B cell (primary cell): ENCODE measurements at regions not wholly inside any gene's neighbourhood (a gene's known extent, or its start where the extent isn't known, plus 50 kb on each side); places are given as distances from the start of the nearest gene placed in this dataset.

ENCODE experiments used
- ATAC-seq: fragments of 200-7000 bp; cut with Tn5 transposase; one replicate; pipeline ENCODE4 v1.10.0; 2021; ENCODE audit warnings: low read depth, mild to moderate bottlenecking, moderate number of reproducible peaks, moderate library complexity
- CTCF ChIA-PET: fragments of 350-600 bp; sonication (Branson Sonifier 250); formaldehyde crosslinking; loops from one replicate; lab custom pipeline; 2021; ENCODE audit warnings: antibody characterized with exemption, inconsistent platforms; lab: Charles Lee
- POLR2A ChIA-PET: fragments of 350-600 bp; sonication (Branson Sonifier 250); formaldehyde crosslinking; loops from one replicate; lab custom pipeline; 2021; ENCODE audit warnings: antibody characterized with exemption; lab: Charles Lee
- DNase-seq: peaks from one replicate; pipeline ENCODE4 v3.0.0; 2013
- H2AFZ ChIP-seq: 2 replicates; pipeline ENCODE4 v1.6.1; 2012; ENCODE audit warnings: mild to moderate bottlenecking, low read depth, low read length; ENCODE audit not compliant: insufficient read depth, poor library complexity, severe bottlenecking
- H3K27ac ChIP-seq, 2 donors: 1 replicate in 1 of 2; 2 replicates in 1 of 2; pipeline ENCODE4 v1.5.1; 2012 to 2013; ENCODE audit warnings: low read length in 2 of 2, mild to moderate bottlenecking in 2 of 2, moderate library complexity in 1 of 2
- H3K27me3 ChIP-seq, 4 experiments: fragments of 200-600 bp in 1 of 4; sonication (generic) in 1 of 4; replicated peaks in 1 of 4; 1 replicate in 2 of 4; 2 replicates in 2 of 4; pipeline versions ENCODE4 v1.6.1 to v1.7.0; 2013 to 2016; ENCODE audit warnings: low read length in 3 of 4, mild to moderate bottlenecking in 2 of 4, mixed read lengths in 1 of 4, moderate library complexity in 1 of 4; ENCODE audit not compliant: insufficient read depth in 4 of 4, control insufficient read depth in 3 of 4; ENCODE audit errors: control extremely low read depth in 1 of 4
- H3K36me3 ChIP-seq, 2 experiments: replicated peaks in 1 of 2; 1 replicate in 1 of 2; 2 replicates in 1 of 2; pipeline versions ENCODE4 v1.6.1 to v1.7.1; 2013; ENCODE audit warnings: low read length in 1 of 2; ENCODE audit not compliant: insufficient read depth in 2 of 2, control insufficient read depth in 1 of 2; ENCODE audit errors: control extremely low read depth in 1 of 2, extremely low read depth in 1 of 2
- H3K4me1 ChIP-seq, 2 donors: fragments of 200-600 bp in 1 of 2; sonication (generic) in 1 of 2; 1 replicate in 1 of 2; 2 replicates in 1 of 2; pipeline versions ENCODE4 v1.5.1 to v1.6.1; 2013 to 2017; ENCODE audit warnings: low read length in 2 of 2; ENCODE audit not compliant: control insufficient read depth in 2 of 2, insufficient read depth in 2 of 2
- H3K4me2 ChIP-seq: replicated peaks from 2 replicates; pipeline ENCODE3; 2012; ENCODE audit warnings: mild to moderate bottlenecking, low read depth, low read length; ENCODE audit not compliant: poor library complexity, severe bottlenecking
- H3K4me3 ChIP-seq, 5 experiments: fragments of 200-600 bp in 1 of 5; sonication (generic) in 1 of 5; 1 replicate in 3 of 5; 2 replicates in 2 of 5; pipeline versions ENCODE4 v1.5.1 to v1.7.0; 2011 to 2016; ENCODE audit warnings: low read length in 4 of 5, mild to moderate bottlenecking in 4 of 5, low read depth in 2 of 5, control low read depth in 1 of 5, moderate library complexity in 1 of 5; ENCODE audit not compliant: insufficient read depth in 1 of 5; ENCODE audit errors: control extremely low read depth in 1 of 5, extremely low read depth in 1 of 5
- H3K79me2 ChIP-seq: fragments of 200-600 bp; sonication (generic); one replicate; pipeline ENCODE4 v1.6.0; 2016; ENCODE audit warnings: low read length; ENCODE audit not compliant: control insufficient read depth, insufficient read depth
- H3K9ac ChIP-seq: fragments of 200-600 bp; sonication (generic); 2 replicates; pipeline ENCODE4 v1.6.1; 2017; ENCODE audit warnings: mild to moderate bottlenecking, low read length, moderate library complexity
- H3K9me3 ChIP-seq, 3 donors: one replicate each; pipeline versions ENCODE4 v1.6.1 to v1.7.1; 2013; ENCODE audit warnings: low read length in 2 of 3; ENCODE audit not compliant: control insufficient read depth in 2 of 3, insufficient read depth in 1 of 3; ENCODE audit errors: control extremely low read depth in 1 of 3
- H4K20me1 ChIP-seq: 2 replicates; pipeline ENCODE4 v1.6.0; 2012; ENCODE audit warnings: mild to moderate bottlenecking, low read length; ENCODE audit not compliant: insufficient read depth, control insufficient read depth, poor library complexity, severe bottlenecking
- H3K27ac Mint-ChIP-seq: one replicate; pipeline ENCODE4 v1.8.0; 2021; ENCODE audit warnings: mixed read lengths
- H3K27me3 Mint-ChIP-seq: one replicate; pipeline ENCODE4 v1.8.0; 2021; ENCODE audit warnings: mixed read lengths
- H3K4me1 Mint-ChIP-seq: one replicate; pipeline ENCODE4 v1.8.0; 2021; ENCODE audit warnings: mixed read lengths
- H3K4me3 Mint-ChIP-seq: one replicate; pipeline ENCODE4 v1.8.0; 2021; ENCODE audit warnings: mixed read lengths
- H3K9me3 Mint-ChIP-seq: one replicate; pipeline ENCODE4 v1.8.0; 2022; ENCODE audit warnings: mixed read lengths; ENCODE audit not compliant: insufficient read depth
- CTCF ChIP-seq: fragments of 200-600 bp; IDR thresholded peaks from one replicate; pipeline ENCODE4 v1.8.0; 2022; ENCODE audit warnings: antibody characterized with exemption, mild to moderate bottlenecking
- EZH2 ChIP-seq: IDR thresholded peaks from 2 replicates; pipeline ENCODE4 v1.6.1; 2012; ENCODE audit warnings: borderline replicate concordance, low read depth, mild to moderate bottlenecking, moderate library complexity, low read length; ENCODE audit not compliant: insufficient read depth, poor library complexity, severe bottlenecking
- WGBS: methylation state at CpG from one replicate; pipeline ENCODE4 v1.1.5; 2013; ENCODE audit warnings: missing lambda C conversion rate; ENCODE audit not compliant: insufficient coverage; 5-methylcytosine and 5-hydroxymethylcytosine counted together
- intact Hi-C: fragments of 100-400 bp; cut with micrococcal nuclease; formaldehyde crosslinking; loops from one replicate; pipeline ENCODE4 v1.10.0; 2022

GRCh38 chr13:69579351-69579750 lies 528.3 kb upstream of the ATXN8OS start:
- ChIA-PET CTCF (no interaction called here), POLR2A (no interaction called here)
- Mint-ChIP-seq H3K27me3 (no peaks in the 10 kb centered on the region), H3K4me1 (no peaks in the 10 kb centered on the region), H3K27ac (no peak overlapping the region), H3K9me3 (no peaks in the 10 kb centered on the region), H3K4me3 (no peak overlapping the region)
- no peaks in the 10 kb centered on the region for H3K4me1 ChIP-seq
- H3K27ac ChIP-seq = no peak overlapping the region
- no peaks in the 10 kb centered on the region for H3K27me3 ChIP-seq
- H3K4me3 ChIP-seq = no peak overlapping the region
- no peaks in the 10 kb centered on the region for H3K36me3 ChIP-seq
- H3K9ac ChIP-seq = no peak overlapping the region
- DNase-seq (no peak), ATAC-seq (no peak)
- no peak overlapping the region for H2AFZ ChIP-seq
- no peaks in the 10 kb centered on the region for H4K20me1 ChIP-seq
- intact Hi-C loops = no loop called here
- H3K9me3 ChIP-seq = no peaks in the 10 kb centered on the region
- no peak overlapping the region for H3K4me2 ChIP-seq
- no peaks in the 10 kb centered on the region for H3K79me2 ChIP-seq
- TF ChIP-seq CTCF (no peak), EZH2 (no peak)

- H3K27ac ChIP-seq = no peak overlapping the region
- no peak overlapping the region for H3K27ac Mint-ChIP-seq
- no peak overlapping the region for H3K4me3 ChIP-seq
- H3K9me3 ChIP-seq = no peaks in the 10 kb centered on the region
- no CpG with 5 or more reads among the region's 1 CpG for WGBS
- ATAC-seq (no peak), DNase-seq (no peak)
- H3K79me2 ChIP-seq = no peaks in the 10 kb centered on the region
- ChIA-PET CTCF (no interaction called here), POLR2A (no interaction called here)
- no peak overlapping the region for H3K9ac ChIP-seq
- no peak overlapping the region for H2AFZ ChIP-seq
- no peaks in the 10 kb centered on the region for H3K27me3 ChIP-seq
- no peaks in the 10 kb centered on the region for H4K20me1 ChIP-seq
- TF ChIP-seq CTCF (no peak), EZH2 (no peak)
- intact Hi-C loops = no loop called here
- H3K27me3 Mint-ChIP-seq = no peaks in the 10 kb centered on the region
- H3K4me3 Mint-ChIP-seq = no peak overlapping the region
- peaks cover 3% of the 10 kb centered on the region for H3K9me3 Mint-ChIP-seq
- H3K4me2 ChIP-seq = no peak overlapping the region
- H3K4me1 ChIP-seq = no peaks in the 10 kb centered on the region
- H3K36me3 ChIP-seq = no peaks in the 10 kb centered on the region
- no peaks in the 10 kb centered on the region for H3K4me1 Mint-ChIP-seq
These were observed 535.9 kb upstream of the ATXN8OS start for GRCh38 chr13:69571606-69572323.
